ENCODE measurements at regions not wholly inside any gene's neighbourhood (a gene's known extent, or its start where the extent isn't known, plus 50 kb on each side); places are given as distances from the start of the nearest gene placed in this dataset.

DNA sequence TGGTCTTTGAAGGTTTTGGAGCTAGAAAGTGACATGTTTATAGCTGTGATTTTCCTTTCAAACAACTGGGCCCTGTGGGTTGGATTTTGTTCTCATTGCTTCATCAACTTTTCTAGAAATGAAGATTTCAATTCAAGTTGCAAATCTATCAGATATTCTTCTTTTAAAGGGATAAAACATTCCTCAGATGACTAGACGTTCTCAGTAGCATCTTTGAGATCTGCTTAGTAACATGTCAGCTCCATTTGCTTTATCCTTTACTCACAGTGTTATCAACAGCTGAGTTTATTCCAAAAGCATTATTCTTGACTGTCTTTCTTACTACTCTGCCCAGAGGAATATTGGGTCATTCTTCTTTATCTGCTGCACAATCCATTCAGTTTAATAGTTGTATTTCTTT lies 108.2 kb upstream of the GIMD1 start (continued):
- TF ChIP-seq SUZ12 (IDR thresholded peaks at IDR 0.05; ENCODE audit: unreplicated experiment) (no peak), PAX8 (IDR thresholded peaks at IDR 0.05) (no peak)

DNA sequence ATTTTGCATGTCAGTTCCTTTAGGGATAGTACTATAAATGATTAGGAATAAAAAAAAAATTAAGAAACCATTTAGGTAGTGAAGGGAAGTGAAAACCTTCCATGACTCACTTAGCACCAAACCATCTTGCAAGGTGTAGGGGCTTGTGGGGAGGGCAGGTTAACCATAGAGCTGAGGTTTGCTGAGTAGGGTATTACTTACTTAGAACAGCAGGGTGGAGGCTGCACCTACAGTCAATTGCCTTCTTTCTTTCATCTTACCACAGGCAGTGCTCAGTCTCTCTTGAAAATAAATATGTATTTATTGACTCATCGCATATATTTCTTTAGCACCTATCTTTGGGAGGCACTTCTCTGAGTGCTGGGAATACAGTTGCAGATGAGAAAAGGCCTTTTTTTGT lies 104.9 kb upstream of the GIMD1 start:
- ChIA-PET CTCF (no interaction called here), RAD21 (ENCODE audit: unreplicated experiment) (no interaction called here), POLR2A (no interaction called here), SMC1A (ENCODE audit: uncharacterized antibody, unreplicated experiment) (no interaction called here)
- Histone ChIP-seq H3K27me3 (replicated peaks in 1 of 2; ENCODE audit: control insufficient read depth in 2 of 2, insufficient read depth in 2 of 2, low read length in 1 of 2) (no peaks in the 10 kb centered on the region), H2AFZ (ENCODE audit: control insufficient read depth, low read depth, low read length) (no peak overlapping the region), H3K27ac (ENCODE audit: control insufficient read depth, insufficient read depth) (no peak overlapping the region), H3K79me2 (ENCODE audit: control insufficient read depth, insufficient read depth, low read length) (no peaks in the 10 kb centered on the region), H3K4me1 (ENCODE audit: control insufficient read depth, insufficient read depth, low read length) (no peaks in the 10 kb centered on the region), H3K4me3 (no peak overlapping the region), H3K9me3 (replicated peaks; ENCODE audit: control insufficient read depth, insufficient read depth, low read length) (no peaks in the 10 kb centered on the region), H3K36me3 (ENCODE audit: control insufficient read depth in 2 of 2, insufficient read depth in 2 of 2, low read length in 1 of 2) (no peaks in the 10 kb centered on the region), H3K4me2 (ENCODE audit: control insufficient read depth, insufficient read depth) (no peak overlapping the region), H3K9ac (ENCODE audit: control insufficient read depth, insufficient read depth, low read length) (no peak overlapping the region), H4K20me1 (ENCODE audit: control insufficient read depth, insufficient read depth) (no peaks in the 10 kb centered on the region)
- ATAC-seq = peak; percentile 40; the same call in 2 of the 3 replicates
- WGBS (ENCODE audit: insufficient coverage, insufficient replicate concordance, low lambda C conversion rate, missing lambda C conversion rate) = 37% methylated on average over 1 of the region's 1 CpG
- no peak for TF ChIP-seq RB1 (IDR thresholded peaks at IDR 0.05; ENCODE audit: borderline replicate concordance)
- TF ChIP-seq STAT3 (IDR thresholded peaks at IDR 0.05; ENCODE audit: low read depth, low read length) = no peak
- TF ChIP-seq, protein P1, sequence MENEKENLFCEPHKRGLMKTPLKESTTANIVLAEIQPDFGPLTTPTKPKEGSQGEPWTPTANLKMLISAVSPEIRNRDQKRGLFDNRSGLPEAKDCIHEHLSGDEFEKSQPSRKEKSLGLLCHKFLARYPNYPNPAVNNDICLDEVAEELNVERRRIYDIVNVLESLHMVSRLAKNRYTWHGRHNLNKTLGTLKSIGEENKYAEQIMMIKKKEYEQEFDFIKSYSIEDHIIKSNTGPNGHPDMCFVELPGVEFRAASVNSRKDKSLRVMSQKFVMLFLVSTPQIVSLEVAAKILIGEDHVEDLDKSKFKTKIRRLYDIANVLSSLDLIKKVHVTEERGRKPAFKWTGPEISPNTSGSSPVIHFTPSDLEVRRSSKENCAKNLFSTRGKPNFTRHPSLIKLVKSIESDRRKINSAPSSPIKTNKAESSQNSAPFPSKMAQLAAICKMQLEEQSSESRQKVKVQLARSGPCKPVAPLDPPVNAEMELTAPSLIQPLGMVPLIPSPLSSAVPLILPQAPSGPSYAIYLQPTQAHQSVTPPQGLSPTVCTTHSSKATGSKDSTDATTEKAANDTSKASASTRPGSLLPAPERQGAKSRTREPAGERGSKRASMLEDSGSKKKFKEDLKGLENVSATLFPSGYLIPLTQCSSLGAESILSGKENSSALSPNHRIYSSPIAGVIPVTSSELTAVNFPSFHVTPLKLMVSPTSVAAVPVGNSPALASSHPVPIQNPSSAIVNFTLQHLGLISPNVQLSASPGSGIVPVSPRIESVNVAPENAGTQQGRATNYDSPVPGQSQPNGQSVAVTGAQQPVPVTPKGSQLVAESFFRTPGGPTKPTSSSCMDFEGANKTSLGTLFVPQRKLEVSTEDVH (IDR thresholded peaks at IDR 0.05; ENCODE audit: low read depth, partially characterized antibody) = no peak
- no peak for TF ChIP-seq SPI1 (IDR thresholded peaks at IDR 0.05; ENCODE audit: borderline replicate concordance, insufficient read depth, low read depth, low read length)
- TF ChIP-seq, protein P2, sequence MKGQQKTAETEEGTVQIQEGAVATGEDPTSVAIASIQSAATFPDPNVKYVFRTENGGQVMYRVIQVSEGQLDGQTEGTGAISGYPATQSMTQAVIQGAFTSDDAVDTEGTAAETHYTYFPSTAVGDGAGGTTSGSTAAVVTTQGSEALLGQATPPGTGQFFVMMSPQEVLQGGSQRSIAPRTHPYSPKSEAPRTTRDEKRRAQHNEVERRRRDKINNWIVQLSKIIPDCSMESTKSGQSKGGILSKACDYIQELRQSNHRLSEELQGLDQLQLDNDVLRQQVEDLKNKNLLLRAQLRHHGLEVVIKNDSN (IDR thresholded peaks at IDR 0.05; ENCODE audit: borderline replicate concordance, extremely low read length, insufficient read depth, low read depth, low read length) = no peak
- no peak for TF ChIP-seq HDAC6 (IDR thresholded peaks at IDR 0.05; ENCODE audit: unreplicated experiment)
- TF ChIP-seq ZSCAN29 (IDR thresholded peaks at IDR 0.05) = no peak
- TF ChIP-seq, protein P3, sequence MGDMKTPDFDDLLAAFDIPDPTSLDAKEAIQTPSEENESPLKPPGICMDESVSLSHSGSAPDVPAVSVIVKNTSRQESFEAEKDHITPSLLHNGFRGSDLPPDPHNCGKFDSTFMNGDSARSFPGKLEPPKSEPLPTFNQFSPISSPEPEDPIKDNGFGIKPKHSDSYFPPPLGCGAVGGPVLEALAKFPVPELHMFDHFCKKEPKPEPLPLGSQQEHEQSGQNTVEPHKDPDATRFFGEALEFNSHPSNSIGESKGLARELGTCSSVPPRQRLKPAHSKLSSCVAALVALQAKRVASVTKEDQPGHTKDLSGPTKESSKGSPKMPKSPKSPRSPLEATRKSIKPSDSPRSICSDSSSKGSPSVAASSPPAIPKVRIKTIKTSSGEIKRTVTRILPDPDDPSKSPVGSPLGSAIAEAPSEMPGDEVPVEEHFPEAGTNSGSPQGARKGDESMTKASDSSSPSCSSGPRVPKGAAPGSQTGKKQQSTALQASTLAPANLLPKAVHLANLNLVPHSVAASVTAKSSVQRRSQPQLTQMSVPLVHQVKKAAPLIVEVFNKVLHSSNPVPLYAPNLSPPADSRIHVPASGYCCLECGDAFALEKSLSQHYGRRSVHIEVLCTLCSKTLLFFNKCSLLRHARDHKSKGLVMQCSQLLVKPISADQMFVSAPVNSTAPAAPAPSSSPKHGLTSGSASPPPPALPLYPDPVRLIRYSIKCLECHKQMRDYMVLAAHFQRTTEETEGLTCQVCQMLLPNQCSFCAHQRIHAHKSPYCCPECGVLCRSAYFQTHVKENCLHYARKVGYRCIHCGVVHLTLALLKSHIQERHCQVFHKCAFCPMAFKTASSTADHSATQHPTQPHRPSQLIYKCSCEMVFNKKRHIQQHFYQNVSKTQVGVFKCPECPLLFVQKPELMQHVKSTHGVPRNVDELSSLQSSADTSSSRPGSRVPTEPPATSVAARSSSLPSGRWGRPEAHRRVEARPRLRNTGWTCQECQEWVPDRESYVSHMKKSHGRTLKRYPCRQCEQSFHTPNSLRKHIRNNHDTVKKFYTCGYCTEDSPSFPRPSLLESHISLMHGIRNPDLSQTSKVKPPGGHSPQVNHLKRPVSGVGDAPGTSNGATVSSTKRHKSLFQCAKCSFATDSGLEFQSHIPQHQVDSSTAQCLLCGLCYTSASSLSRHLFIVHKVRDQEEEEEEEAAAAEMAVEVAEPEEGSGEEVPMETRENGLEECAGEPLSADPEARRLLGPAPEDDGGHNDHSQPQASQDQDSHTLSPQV (IDR thresholded peaks at IDR 0.05) = no peak
- no peak for TF ChIP-seq ATF7 (IDR thresholded peaks at IDR 0.05; ENCODE audit: low read depth)
- TF ChIP-seq, protein P4, sequence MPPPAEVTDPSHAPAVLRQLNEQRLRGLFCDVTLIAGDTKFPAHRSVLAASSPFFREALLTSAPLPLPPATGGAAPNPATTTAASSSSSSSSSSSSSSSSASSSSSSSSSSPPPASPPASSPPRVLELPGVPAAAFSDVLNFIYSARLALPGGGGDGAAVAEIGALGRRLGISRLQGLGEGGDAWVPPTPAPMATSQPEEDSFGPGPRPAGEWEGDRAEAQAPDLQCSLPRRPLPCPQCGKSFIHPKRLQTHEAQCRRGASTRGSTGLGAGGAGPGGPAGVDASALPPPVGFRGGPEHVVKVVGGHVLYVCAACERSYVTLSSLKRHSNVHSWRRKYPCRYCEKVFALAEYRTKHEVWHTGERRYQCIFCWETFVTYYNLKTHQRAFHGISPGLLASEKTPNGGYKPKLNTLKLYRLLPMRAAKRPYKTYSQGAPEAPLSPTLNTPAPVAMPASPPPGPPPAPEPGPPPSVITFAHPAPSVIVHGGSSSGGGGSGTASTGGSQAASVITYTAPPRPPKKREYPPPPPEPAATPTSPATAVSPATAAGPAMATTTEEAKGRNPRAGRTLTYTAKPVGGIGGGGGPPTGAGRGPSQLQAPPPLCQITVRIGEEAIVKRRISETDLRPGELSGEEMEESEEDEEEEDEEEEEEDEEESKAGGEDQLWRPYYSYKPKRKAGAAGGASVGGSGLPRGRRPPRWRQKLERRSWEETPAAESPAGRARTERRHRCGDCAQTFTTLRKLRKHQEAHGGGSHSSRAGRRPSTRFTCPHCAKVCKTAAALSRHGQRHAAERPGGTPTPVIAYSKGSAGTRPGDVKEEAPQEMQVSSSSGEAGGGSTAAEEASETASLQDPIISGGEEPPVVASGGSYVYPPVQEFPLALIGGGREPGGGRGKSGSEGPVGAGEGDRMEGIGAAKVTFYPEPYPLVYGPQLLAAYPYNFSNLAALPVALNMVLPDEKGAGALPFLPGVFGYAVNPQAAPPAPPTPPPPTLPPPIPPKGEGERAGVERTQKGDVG (CRISPR knock-in tag; IDR thresholded peaks at IDR 0.05) = no peak
- no peak for DNase-seq (ENCODE audit: low read depth, low spot score)
- no peak for FAIRE-seq
- in situ Hi-C loops (cut with MboI) (no loop called here), intact Hi-C loops (cut with micrococcal nuclease; ENCODE audit: unreplicated experiment) (no loop called here)
- no TSS peak for BruUV-seq (replicated peaks)
